Esophagus squamous epithelium (tissue), 5 donors: ENCODE measurements at regions not wholly inside any gene's neighbourhood (a gene's known extent, or its start where the extent isn't known, plus 50 kb on each side); places are given as distances from the start of the nearest gene placed in this dataset.

ENCODE experiments used
- DNase-seq: peaks from one replicate; lab custom pipeline; 2025; lab: John Stamatoyannopoulos, UW
- H3K27ac ChIP-seq, 4 donors: fragments of 200-600 bp; sonication (generic); one replicate each; pipeline ENCODE4 v1.5.1; 2016 to 2019; ENCODE audit warnings: mild to moderate bottlenecking in 1 of 4
- H3K27me3 ChIP-seq, 4 donors: fragments of 200-600 bp; sonication (generic); 1 replicate in 3 of 4; 2 replicates in 1 of 4; pipeline versions ENCODE4 v1.5.1 to v1.6.0; 2017 to 2021; ENCODE audit warnings: antibody characterized with exemption in 1 of 4
- H3K36me3 ChIP-seq, 3 donors: fragments of 200-600 bp; sonication (generic); one replicate each; pipeline ENCODE4 v1.5.1; 2016 to 2019
- H3K4me1 ChIP-seq, 3 donors: fragments of 200-600 bp; sonication (generic); one replicate each; pipeline ENCODE4 v1.5.1; 2017 to 2019
- H3K4me3 ChIP-seq, 4 donors: fragments of 200-600 bp; sonication (generic); 1 replicate in 3 of 4; 2 replicates in 1 of 4; pipeline ENCODE4 v1.5.1; 2016 to 2019; ENCODE audit warnings: mild to moderate bottlenecking in 2 of 4, moderate library complexity in 1 of 4
- H3K9me3 ChIP-seq, 3 donors: fragments of 200-600 bp; sonication (generic); one replicate each; pipeline ENCODE4 v1.5.1; 2016 to 2019
- POLR2A ChIP-seq, 4 donors: fragments of 450-650 bp; IDR thresholded peaks; one replicate each; pipeline ENCODE4 v1.6.1; 2017; ENCODE audit warnings: antibody characterized with exemption in 4 of 4, mild to moderate bottlenecking in 4 of 4, moderate library complexity in 3 of 4
- WGBS, 2 donors: methylation state at CpG; one replicate each; pipeline ENCODE4 v1.1.5; 2018; 5-methylcytosine and 5-hydroxymethylcytosine counted together
- intact Hi-C: fragments of 100-400 bp; cut with DNase I; formaldehyde crosslinking; loops from one replicate; pipeline ENCODE4 v1.15.0; 2022
- TF ChIP-seq, protein P1 (sequence below), 6 experiments: fragments of 450-650 bp in 4 of 6; fragments of 200-600 bp in 2 of 6; sonication (generic) in 2 of 6; IDR thresholded peaks; one replicate each; pipeline ENCODE4 v1.5.1; 2016 to 2019; ENCODE audit warnings: antibody characterized with exemption in 6 of 6, mild to moderate bottlenecking in 4 of 6, moderate library complexity in 4 of 6
- donor health status: DM: yes; HTN: yes; CAD: no.

- TF ChIP-seq POLR2A (IDR thresholded peaks at IDR 0.05) = no peak
- TF ChIP-seq, protein P1, sequence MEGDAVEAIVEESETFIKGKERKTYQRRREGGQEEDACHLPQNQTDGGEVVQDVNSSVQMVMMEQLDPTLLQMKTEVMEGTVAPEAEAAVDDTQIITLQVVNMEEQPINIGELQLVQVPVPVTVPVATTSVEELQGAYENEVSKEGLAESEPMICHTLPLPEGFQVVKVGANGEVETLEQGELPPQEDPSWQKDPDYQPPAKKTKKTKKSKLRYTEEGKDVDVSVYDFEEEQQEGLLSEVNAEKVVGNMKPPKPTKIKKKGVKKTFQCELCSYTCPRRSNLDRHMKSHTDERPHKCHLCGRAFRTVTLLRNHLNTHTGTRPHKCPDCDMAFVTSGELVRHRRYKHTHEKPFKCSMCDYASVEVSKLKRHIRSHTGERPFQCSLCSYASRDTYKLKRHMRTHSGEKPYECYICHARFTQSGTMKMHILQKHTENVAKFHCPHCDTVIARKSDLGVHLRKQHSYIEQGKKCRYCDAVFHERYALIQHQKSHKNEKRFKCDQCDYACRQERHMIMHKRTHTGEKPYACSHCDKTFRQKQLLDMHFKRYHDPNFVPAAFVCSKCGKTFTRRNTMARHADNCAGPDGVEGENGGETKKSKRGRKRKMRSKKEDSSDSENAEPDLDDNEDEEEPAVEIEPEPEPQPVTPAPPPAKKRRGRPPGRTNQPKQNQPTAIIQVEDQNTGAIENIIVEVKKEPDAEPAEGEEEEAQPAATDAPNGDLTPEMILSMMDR (IDR thresholded peaks at IDR 0.05) = no peak
- intact Hi-C loops = no loop called here
These were observed 502.9 kb upstream of the ZEB2 start for GRCh38 chr2:145022666-145023333.

DNA sequence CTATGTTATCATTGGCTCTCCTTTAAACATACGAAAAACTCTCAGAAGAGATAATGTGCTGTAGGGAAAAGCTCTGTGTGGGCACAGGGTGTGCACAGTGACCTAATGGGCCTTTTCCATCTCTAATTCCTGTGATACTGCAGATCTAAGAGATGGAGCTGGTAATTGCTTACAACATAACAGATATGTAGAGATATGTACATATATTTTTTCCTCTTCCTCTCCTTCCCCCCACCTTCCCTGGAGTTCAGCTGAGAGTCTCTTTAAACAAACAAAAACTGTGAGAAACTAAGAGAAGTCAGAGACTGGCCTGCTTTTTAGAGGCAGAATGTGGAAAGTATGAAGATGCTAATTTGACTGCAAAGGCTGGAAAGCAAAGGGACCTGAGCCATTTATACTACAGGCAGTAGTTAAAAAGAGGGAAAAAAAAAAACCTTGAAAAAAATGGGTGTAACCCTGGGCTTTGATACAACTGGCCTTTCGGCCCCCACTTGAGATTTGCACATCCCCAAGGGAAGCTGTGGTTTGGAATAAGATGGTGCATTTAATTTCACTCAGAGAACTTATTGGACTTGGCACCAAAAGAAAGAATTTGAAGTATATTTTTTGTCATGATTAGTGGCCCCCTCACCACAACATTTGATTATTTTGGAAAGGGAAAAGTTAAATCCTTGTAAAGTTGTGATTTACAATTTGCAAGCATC, 502.2 kb upstream of the ZEB2 start:
- no peak overlapping the region for H3K4me3 ChIP-seq
- no peaks in the 10 kb centered on the region for H3K36me3 ChIP-seq
- H3K4me1 ChIP-seq = peaks cover 0 to 4% (median 0%) of the 10 kb centered on the region in 3 donors
- 67 to 70% methylated on average over 2 of the region's 2 CpGs for WGBS, 2 donors
- TF ChIP-seq, protein P1 (IDR thresholded peaks at IDR 0.05) = no peak
- no peak for TF ChIP-seq POLR2A (IDR thresholded peaks at IDR 0.05)
- peak overlapping the region in 1 of 4 donors; percentile 49 for H3K27ac ChIP-seq
- DNase-seq = no peak
- no peaks in the 10 kb centered on the region for H3K27me3 ChIP-seq
- intact Hi-C loops = no loop called here
- no peaks in the 10 kb centered on the region for H3K9me3 ChIP-seq

More at GRCh38 chr2:145022666-145023333, 502.9 kb upstream of the ZEB2 start:
- DNase-seq = no peak
- Histone ChIP-seq H3K4me3 (peak overlapping the region in 1 of 4 donors; percentile 7), H3K27me3 (no peaks in the 10 kb centered on the region), H3K27ac (peak overlapping the region in 2 of 4 donors; percentile 15 to 49), H3K4me1 (peaks cover 0 to 4% (median 0%) of the 10 kb centered on the region in 3 donors), H3K36me3 (no peaks in the 10 kb centered on the region), H3K9me3 (no peaks in the 10 kb centered on the region)
- 59 to 74% methylated on average over 5 of the region's 5 CpGs for WGBS, 2 donors

- H3K9me3 ChIP-seq = no peaks in the 10 kb centered on the region
- no peak for DNase-seq
- intact Hi-C loops = no loop called here
- TF ChIP-seq POLR2A (IDR thresholded peaks at IDR 0.05) = no peak
- TF ChIP-seq, protein P1 (IDR thresholded peaks at IDR 0.05) = no peak
- H3K36me3 ChIP-seq = no peaks in the 10 kb centered on the region
- 91 to 94% methylated on average over 3 of the region's 3 CpGs for WGBS, 2 donors
- H3K4me1 ChIP-seq = peaks cover 0 to 4% (median 0%) of the 10 kb centered on the region in 3 donors
- H3K27ac ChIP-seq = no peak overlapping the region
- no peak overlapping the region for H3K4me3 ChIP-seq
- no peaks in the 10 kb centered on the region for H3K27me3 ChIP-seq
These were observed 500.8 kb upstream of the ZEB2 start for GRCh38 chr2:145020694-145021093.

DNA sequence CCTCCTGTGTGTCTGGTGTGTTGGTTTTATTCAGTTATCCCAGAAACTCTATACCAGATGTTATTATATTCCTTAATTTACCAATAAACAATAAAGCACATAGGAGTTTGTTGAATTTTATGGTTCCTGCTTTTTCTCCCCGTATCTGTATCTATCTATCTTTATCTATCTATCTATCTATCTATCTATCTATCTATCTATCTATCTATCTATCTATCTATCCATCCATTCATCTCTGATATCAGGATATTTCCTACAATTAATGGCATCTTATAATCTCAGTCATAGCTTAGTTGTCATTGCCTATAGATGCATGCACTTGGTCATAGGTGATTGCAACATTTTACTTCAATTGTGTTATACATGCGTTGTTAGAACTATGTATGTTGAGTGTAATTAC, 500.2 kb upstream of the ZEB2 start:
- H3K4me1 ChIP-seq = peaks cover 0 to 4% (median 0%) of the 10 kb centered on the region in 3 donors
- 90% methylated on average over 2 of the region's 2 CpGs for WGBS, 2 donors
- no peaks in the 10 kb centered on the region for H3K9me3 ChIP-seq
- H3K36me3 ChIP-seq = no peaks in the 10 kb centered on the region
- DNase-seq = no peak
- H3K4me3 ChIP-seq = no peak overlapping the region
- no peak overlapping the region for H3K27ac ChIP-seq
- intact Hi-C loops = no loop called here
- H3K27me3 ChIP-seq = no peaks in the 10 kb centered on the region
- no peak for TF ChIP-seq POLR2A (IDR thresholded peaks at IDR 0.05)
- TF ChIP-seq, protein P1 (IDR thresholded peaks at IDR 0.05) = no peak

- Histone ChIP-seq H3K36me3 (no peaks in the 10 kb centered on the region), H3K4me3 (no peak overlapping the region), H3K27me3 (no peaks in the 10 kb centered on the region), H3K27ac (no peak overlapping the region), H3K9me3 (no peaks in the 10 kb centered on the region), H3K4me1 (peaks cover 0 to 4% (median 0%) of the 10 kb centered on the region in 3 donors)
- WGBS, 2 donors = 59% methylated on average over 5 of the region's 5 CpGs
- intact Hi-C loops = no loop called here
- TF ChIP-seq POLR2A (IDR thresholded peaks at IDR 0.05) = no peak
- TF ChIP-seq, protein P1 (IDR thresholded peaks at IDR 0.05) = no peak
- no peak for DNase-seq
These were observed 498.6 kb upstream of the ZEB2 start for GRCh38 chr2:145018502-145018901.
